ENCODE measurements at regions not wholly inside any gene's neighbourhood (a gene's known extent, or its start where the extent isn't known, plus 50 kb on each side); places are given as distances from the start of the nearest gene placed in this dataset.

DNA sequence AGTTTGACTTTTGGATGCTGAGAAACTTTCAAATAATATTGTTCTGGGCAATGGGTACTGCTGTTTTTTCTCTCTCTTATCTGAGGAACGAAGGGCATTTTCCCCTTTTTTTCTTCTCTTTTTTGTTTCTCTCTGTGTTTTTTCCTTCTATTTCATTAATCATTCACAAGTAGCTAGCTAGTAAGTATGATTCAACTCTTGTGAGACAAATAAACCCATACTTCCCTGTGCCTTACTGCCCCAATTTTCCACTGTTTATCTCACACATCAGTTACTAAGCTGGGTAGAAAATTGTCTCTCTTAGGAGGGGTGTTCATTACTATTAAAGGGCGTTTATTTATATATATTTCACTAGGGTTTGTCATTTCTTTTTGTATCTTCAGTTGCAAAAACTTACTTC, 437.6 kb downstream of the RERGL start:
- no peak for DNase-seq
- Histone ChIP-seq H3K79me2 (ENCODE audit: low read length) (no peaks in the 10 kb centered on the region), H3K27ac (ENCODE audit: low read length) (no peak overlapping the region), H3K9ac (ENCODE audit: low read length) (no peak overlapping the region), H3K27me3 (replicated peaks; ENCODE audit: insufficient read depth, low read length) (no peaks in the 10 kb centered on the region), H3K4me3 (ENCODE audit: low read length) (no peak overlapping the region), H3K36me3 (replicated peaks; ENCODE audit: insufficient read depth, low read length) (no peaks in the 10 kb centered on the region), H3K9me3 (replicated peaks; ENCODE audit: insufficient read depth, low read length) (no peaks in the 10 kb centered on the region), H3K9me2 (replicated peaks; ENCODE audit: insufficient read depth, low read length) (no peaks in the 10 kb centered on the region), H4K20me1 (ENCODE audit: insufficient read depth, low read length) (no peaks in the 10 kb centered on the region), H2AFZ (ENCODE audit: low read length) (no peak overlapping the region), H3K4me1 (ENCODE audit: low read length) (no peaks in the 10 kb centered on the region), H3F3A (ENCODE audit: insufficient read depth, low read length) (no peaks in the 10 kb centered on the region), H3K4me2 (ENCODE audit: low read depth, low read length) (no peak overlapping the region)
- TF ChIP-seq EZH2phosphoT487 (IDR thresholded peaks at IDR 0.05; ENCODE audit: low read length), result no peak

DNA sequence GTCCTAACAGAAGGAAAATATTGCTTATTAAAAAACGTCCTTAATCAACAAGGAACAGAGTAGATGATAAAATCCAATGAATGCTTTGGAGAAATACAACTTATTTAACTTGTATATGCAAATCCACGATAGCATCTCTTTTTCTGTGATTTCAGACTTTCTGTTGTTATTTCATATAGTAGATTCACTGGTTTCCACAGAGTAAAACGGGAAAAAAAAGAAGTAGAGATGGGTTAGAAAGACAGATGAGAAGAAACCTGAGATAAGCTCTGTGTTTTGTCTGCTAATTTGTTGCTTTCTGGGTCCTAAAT, 447.7 kb downstream of the RERGL start:
- peak overlapping the region; percentile 43; the same call in 1 of the 2 replicates for H2AFZ ChIP-seq (ENCODE audit: low read length)
- H3K9me3 ChIP-seq (replicated peaks; ENCODE audit: insufficient read depth, low read length), result no peaks in the 10 kb centered on the region

DNA sequence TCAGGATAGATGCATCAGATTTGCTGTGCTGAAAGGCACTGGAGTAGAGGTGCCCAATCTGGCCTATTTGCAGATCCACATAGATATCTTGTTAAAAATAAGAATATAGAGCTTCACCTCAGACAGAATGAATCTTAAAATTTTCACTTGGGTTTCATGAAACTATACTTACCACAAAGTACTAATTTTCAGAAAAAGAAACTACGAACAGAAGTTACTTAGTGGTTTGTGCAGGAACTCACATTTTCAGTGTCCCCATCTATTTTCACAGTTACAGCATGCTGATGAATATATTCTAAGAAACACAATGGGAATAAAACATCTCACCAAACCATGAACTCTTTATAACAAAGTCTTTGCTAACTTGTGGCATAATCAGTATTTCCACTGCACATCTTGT, 449.4 kb downstream of the RERGL start:
- Histone ChIP-seq H3K36me3 (replicated peaks; ENCODE audit: insufficient read depth, low read length) (no peaks in the 10 kb centered on the region), H3K4me3 (ENCODE audit: low read length) (no peak overlapping the region), H3K9me3 (replicated peaks; ENCODE audit: insufficient read depth, low read length) (no peaks in the 10 kb centered on the region), H3K9me2 (replicated peaks; ENCODE audit: insufficient read depth, low read length) (no peaks in the 10 kb centered on the region), H3K79me2 (ENCODE audit: low read length) (no peaks in the 10 kb centered on the region), H3K27ac (ENCODE audit: low read length) (no peak overlapping the region), H4K20me1 (ENCODE audit: insufficient read depth, low read length) (no peaks in the 10 kb centered on the region), H3F3A (ENCODE audit: insufficient read depth, low read length) (peaks cover 7% of the 10 kb centered on the region; the same call in 1 of the 2 replicates), H3K4me2 (ENCODE audit: low read depth, low read length) (peak overlapping the region; percentile 46; the same call in 1 of the 2 replicates), H2AFZ (ENCODE audit: low read length) (no peak overlapping the region), H3K9ac (ENCODE audit: low read length) (no peak overlapping the region), H3K4me1 (ENCODE audit: low read length) (peaks cover 8% of the 10 kb centered on the region; the same call in 1 of the 2 replicates), H3K27me3 (replicated peaks; ENCODE audit: insufficient read depth, low read length) (no peaks in the 10 kb centered on the region)
- peak; percentile 44 for DNase-seq
- TF ChIP-seq EZH2 (optimal IDR thresholded peaks at IDR 0.05; ENCODE audit: low read depth, low read length), result no peak

More for the DNA sequence above, 447.7 kb downstream of the RERGL start:
- H3F3A ChIP-seq (ENCODE audit: insufficient read depth, low read length), result peaks cover 7% of the 10 kb centered on the region; the same call in 1 of the 2 replicates
- H4K20me1 ChIP-seq (ENCODE audit: insufficient read depth, low read length), result no peaks in the 10 kb centered on the region
- H3K27me3 ChIP-seq (replicated peaks; ENCODE audit: insufficient read depth, low read length), result no peaks in the 10 kb centered on the region
- TF ChIP-seq EZH2phosphoT487 (IDR thresholded peaks at IDR 0.05; ENCODE audit: low read length) (no peak), EZH2 (optimal IDR thresholded peaks at IDR 0.05; ENCODE audit: low read depth, low read length) (no peak)
- TF ChIP-seq, protein P1, sequence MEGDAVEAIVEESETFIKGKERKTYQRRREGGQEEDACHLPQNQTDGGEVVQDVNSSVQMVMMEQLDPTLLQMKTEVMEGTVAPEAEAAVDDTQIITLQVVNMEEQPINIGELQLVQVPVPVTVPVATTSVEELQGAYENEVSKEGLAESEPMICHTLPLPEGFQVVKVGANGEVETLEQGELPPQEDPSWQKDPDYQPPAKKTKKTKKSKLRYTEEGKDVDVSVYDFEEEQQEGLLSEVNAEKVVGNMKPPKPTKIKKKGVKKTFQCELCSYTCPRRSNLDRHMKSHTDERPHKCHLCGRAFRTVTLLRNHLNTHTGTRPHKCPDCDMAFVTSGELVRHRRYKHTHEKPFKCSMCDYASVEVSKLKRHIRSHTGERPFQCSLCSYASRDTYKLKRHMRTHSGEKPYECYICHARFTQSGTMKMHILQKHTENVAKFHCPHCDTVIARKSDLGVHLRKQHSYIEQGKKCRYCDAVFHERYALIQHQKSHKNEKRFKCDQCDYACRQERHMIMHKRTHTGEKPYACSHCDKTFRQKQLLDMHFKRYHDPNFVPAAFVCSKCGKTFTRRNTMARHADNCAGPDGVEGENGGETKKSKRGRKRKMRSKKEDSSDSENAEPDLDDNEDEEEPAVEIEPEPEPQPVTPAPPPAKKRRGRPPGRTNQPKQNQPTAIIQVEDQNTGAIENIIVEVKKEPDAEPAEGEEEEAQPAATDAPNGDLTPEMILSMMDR (IDR thresholded peaks at IDR 0.05; ENCODE audit: low read length), result no peak
- H3K4me1 ChIP-seq (ENCODE audit: low read length), result peaks cover 8% of the 10 kb centered on the region; the same call in 1 of the 2 replicates
- DNase-seq, result no peak
- no peaks in the 10 kb centered on the region for H3K9me2 ChIP-seq (replicated peaks; ENCODE audit: insufficient read depth, low read length)
- H3K27ac ChIP-seq (ENCODE audit: low read length), result no peak overlapping the region
- no peaks in the 10 kb centered on the region for H3K79me2 ChIP-seq (ENCODE audit: low read length)
- H3K4me3 ChIP-seq (ENCODE audit: low read length), result no peak overlapping the region
- peak overlapping the region; percentile 54; the same call in 1 of the 2 replicates for H3K4me2 ChIP-seq (ENCODE audit: low read depth, low read length)
- H3K36me3 ChIP-seq (replicated peaks; ENCODE audit: insufficient read depth, low read length), result no peaks in the 10 kb centered on the region
- H3K9ac ChIP-seq (ENCODE audit: low read length), result no peak overlapping the region

DNA sequence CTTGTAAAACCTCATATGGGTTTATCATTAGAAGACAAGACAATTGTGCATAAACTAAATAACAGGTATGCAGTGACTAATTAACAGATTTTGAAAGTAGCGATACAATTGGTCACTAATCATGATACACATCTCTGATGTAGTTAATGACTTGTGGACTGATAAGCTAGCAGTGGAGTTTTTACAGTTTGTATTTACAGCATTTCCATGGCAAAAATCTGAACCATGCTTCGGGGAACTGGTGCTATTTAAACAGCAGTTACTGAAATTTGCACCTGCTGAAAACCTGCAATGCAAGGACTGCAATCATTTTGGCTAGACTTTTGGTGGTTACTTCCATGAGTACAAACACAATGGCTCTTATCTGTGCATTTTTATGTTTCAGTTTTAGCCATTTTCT, 471.2 kb downstream of the RERGL start:
- Histone ChIP-seq H3K27me3 (replicated peaks; ENCODE audit: insufficient read depth, low read length) (no peaks in the 10 kb centered on the region), H3K9me3 (replicated peaks; ENCODE audit: insufficient read depth, low read length) (no peaks in the 10 kb centered on the region), H4K20me1 (ENCODE audit: insufficient read depth, low read length) (no peaks in the 10 kb centered on the region), H2AFZ (ENCODE audit: low read length) (no peak overlapping the region), H3K36me3 (replicated peaks; ENCODE audit: insufficient read depth, low read length) (no peaks in the 10 kb centered on the region), H3F3A (ENCODE audit: insufficient read depth, low read length) (no peaks in the 10 kb centered on the region), H3K4me1 (ENCODE audit: low read length) (no peaks in the 10 kb centered on the region), H3K9ac (ENCODE audit: low read length) (no peak overlapping the region), H3K79me2 (ENCODE audit: low read length) (no peaks in the 10 kb centered on the region), H3K4me2 (ENCODE audit: low read depth, low read length) (no peak overlapping the region), H3K9me2 (replicated peaks; ENCODE audit: insufficient read depth, low read length) (no peaks in the 10 kb centered on the region), H3K4me3 (ENCODE audit: low read length) (no peak overlapping the region), H3K27ac (ENCODE audit: low read length) (no peak overlapping the region)
- DNase-seq, result no peak
- TF ChIP-seq, protein P1 (IDR thresholded peaks at IDR 0.05; ENCODE audit: low read length), result no peak
- no peak for TF ChIP-seq EZH2 (optimal IDR thresholded peaks at IDR 0.05; ENCODE audit: low read depth, low read length)
- TF ChIP-seq EZH2phosphoT487 (IDR thresholded peaks at IDR 0.05; ENCODE audit: low read length), result no peak

Measured in MM.1S (cell line).